ENCODE measurements at regions not wholly inside any gene's neighbourhood (a gene's known extent, or its start where the extent isn't known, plus 50 kb on each side); places are given as distances from the start of the nearest gene placed in this dataset.
A peak's percentile ranks its signal among the peaks of the same experiment; 100 is the strongest.

GRCh38 chr4:14176613-14177012 lies 549.1 kb upstream of the BOD1L1 start:
- no peak for DNase-seq (ENCODE audit: low read depth)

DNA sequence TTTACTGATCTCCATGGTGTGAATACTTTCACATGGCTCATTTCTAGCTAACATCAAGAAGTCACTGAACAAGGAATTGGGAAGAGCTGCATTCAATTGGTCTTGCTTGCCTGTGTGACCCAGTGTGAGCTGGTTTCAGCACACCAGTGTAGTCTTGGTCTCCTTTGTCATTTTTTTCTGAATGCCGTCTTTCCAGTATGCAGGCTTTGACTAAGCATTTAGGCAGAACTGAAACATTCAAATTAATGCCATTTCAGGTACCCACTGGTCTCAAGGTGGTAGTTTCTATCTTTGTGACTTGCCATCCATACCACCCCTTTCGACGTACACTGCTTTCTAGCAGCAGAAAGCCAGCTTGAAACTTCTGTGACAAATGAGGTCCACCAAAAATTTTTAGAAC lies 550.5 kb upstream of the BOD1L1 start:
- DNase-seq (ENCODE audit: low read depth) = no peak

- peak; percentile 61 for DNase-seq (ENCODE audit: low read depth)
Measured at GRCh38 chr4:14178421-14178820, 550.9 kb upstream of the BOD1L1 start.

DNA sequence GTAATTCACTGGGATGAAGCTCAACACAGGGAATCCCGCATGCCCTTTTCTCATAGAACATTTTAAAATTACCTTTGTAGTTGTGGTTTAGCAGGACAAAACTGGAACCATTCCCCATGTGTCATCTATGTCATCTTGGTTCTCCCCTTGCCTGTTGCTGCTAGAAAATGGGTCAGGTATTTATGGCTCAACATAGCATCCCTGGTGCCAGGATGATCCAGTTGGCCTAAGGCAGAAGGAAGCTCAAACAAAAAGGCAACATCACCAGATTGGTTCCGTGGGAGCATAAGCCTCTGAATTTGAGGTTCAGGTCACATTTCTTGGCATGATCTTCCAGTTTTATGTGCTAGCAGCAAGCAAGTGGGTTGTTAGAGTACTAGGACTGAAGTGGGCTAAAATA lies 552.6 kb upstream of the BOD1L1 start:
- DNase-seq (ENCODE audit: low read depth) = no peak

DNA sequence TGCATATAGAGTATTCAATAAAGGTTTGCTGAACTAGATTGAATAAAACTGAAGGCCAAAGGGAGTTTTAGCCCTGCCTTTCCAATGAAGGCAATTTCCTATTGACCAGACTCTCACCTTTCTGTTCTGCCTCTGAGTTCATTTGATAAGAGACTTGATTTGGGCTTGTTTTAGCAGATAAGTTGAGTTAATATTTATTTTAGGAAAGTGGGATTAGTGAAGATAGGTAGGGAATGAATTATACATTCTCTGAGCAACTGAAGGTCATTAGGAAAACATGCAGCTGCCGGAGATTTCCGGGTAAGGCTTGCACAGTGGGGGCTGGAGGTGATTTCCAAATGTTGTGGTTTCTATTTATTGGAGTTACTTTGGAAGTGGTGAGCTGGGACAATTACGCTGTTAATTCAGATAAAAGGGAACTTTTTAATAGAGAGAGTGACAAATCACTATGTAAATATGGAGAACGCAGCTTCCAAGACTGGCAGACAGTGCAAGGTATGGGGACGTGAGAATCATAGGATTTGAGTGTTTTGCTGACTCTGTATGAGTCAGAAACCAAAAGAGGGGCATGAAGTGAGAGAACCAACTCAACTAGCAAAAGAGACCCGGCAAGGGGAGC lies 553.6 kb upstream of the BOD1L1 start:
- peak; percentile 48 for DNase-seq (ENCODE audit: low read depth)

DNA sequence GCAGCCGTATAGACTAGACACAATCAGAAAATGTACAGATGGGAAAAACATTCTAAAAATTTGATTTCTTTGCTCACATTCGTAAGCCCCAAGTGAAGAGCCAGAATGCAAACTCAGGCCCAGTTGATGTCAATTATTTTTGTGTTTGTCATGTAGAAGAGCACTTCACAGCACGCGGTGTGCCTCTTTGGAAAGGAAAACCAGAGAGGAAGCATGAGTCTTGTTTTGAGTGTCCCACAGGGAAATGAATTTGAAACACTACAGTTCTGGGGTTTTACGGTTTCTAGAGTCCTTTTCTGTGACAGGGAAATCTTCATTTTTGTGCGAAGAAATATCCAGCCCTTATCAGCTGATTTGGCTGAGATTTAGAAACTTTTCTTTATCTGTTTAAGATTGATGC lies 554.6 kb upstream of the BOD1L1 start:
- DNase-seq (ENCODE audit: low read depth) = no peak

DNA sequence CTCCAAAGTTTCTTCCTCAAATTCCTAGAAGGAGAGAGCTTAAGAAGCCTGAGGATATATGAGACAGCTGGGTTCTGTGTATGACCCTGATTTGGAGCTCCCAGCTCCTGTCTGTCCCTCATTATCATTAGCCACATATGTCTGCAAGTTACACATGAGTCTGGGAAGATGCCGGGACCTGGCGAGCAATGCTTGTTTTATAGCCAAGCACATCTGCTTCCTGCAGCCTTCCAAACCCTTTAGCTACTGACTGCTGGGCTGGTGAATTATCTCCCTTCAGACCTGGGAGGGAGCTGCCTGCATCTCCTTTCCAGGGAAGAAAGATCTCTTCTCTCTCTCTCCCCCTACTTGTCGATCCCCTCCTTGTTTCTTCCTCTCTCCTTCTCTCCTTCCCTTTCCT lies 556.7 kb upstream of the BOD1L1 start:
- peak; percentile 57 for DNase-seq (ENCODE audit: low read depth)

GRCh38 chr4:14184767-14185166 lies 557.2 kb upstream of the BOD1L1 start:
- no peak for DNase-seq (ENCODE audit: low read depth)

- DNase-seq (ENCODE audit: low read depth) = no peak
Measured at GRCh38 chr4:14188214-14188613, 560.7 kb upstream of the BOD1L1 start.

DNA sequence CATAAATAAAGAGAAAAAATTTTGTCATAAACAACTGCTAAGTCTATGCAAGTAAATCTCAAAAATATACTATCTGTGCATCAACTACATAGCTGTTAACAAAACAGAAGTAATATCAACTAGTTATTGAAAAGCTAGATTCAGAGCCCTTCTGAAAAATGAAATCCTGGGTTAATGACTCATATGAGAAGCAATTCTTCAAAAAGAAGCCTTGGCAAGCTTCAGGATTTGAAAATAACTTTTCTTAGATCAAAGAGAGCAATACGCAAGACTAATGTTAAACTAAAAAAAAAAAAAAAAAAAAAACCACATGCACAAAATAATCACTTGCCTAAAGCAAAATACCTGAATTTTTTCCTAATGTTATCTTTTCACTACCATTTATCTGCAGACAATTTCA lies 566.1 kb upstream of the BOD1L1 start:
- DNase-seq (ENCODE audit: low read depth) = no peak

GRCh38 chr4:14196131-14196530 lies 568.6 kb upstream of the BOD1L1 start:
- peak; percentile 75 for DNase-seq (ENCODE audit: low read depth)

GRCh38 chr4:14215116-14215770 lies 587.7 kb upstream of the BOD1L1 start:
- no peak for DNase-seq (ENCODE audit: low read depth)

DNA sequence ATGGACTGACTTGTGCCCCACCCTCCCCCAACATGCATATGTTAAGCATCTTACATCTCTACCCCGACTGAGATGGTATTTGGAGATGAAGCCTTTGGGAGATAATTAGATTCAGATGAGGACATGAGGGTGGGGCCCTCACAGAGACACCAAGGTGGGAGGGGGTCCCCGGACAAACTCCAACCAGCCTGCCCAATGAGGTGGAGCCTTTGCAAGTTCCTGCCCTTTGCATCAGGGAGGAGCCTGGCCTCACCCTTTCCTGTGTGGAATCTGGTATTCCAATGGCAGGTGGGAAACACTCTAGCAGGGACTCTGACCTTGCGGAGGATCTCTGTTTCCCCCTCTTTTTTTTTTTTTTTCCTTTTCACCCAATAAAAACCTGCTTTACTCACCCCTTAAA lies 589.9 kb upstream of the BOD1L1 start:
- DNase-seq (ENCODE audit: low read depth) = no peak

DNA sequence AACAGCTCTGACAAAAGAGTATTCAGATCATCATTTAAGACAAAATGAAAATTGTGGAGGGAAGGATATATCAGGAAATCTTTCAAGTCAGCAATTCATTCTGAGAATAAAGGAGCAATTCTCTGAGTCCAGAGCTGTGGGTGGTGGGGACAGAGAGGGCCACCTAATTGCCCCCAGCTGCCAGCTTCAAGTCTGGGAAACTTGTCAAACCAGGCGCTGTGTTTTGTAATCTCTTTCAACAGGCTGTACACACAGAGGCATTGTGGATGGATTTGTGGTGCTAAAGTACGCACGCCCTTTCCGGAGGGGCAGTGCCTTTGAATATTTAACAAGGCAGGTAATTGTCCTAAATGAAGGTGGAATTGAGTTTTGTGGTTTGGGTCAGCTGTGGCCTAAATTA lies 591.1 kb upstream of the BOD1L1 start:
- DNase-seq (ENCODE audit: low read depth) = no peak

- DNase-seq (ENCODE audit: low read depth) = no peak
Measured at GRCh38 chr4:14221176-14221575, 593.7 kb upstream of the BOD1L1 start.

DNA sequence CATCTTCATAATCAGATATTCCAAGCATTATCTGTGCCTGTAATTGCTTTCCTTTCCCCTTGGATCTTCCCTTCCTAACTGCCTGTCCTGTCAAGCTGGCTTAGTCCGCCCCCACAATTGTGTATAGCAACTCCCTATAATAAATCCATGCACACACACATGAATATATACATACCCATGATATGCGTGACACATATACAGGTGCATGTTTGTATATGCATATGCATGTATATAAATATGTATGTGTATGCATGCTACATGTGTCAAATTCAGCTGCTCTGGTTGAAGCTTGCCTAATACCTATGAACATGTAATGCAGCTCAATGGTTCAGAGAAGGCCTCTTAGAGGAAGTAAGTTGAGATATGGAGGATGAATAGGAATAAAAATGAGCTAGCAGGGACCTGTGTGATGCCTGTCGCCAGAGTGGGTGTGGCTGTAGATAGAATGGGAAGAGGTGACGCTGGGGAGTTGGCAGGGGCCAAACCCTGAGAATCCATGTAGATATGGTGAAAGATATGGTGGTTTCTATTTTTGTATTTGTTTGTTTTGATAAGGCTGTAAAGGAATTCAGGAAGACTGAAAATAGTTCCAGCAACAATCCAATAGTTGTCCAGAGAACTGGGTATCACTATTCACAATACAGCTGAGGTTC lies 595.0 kb upstream of the BOD1L1 start:
- DNase-seq (ENCODE audit: low read depth) = peak; percentile 30

DNA sequence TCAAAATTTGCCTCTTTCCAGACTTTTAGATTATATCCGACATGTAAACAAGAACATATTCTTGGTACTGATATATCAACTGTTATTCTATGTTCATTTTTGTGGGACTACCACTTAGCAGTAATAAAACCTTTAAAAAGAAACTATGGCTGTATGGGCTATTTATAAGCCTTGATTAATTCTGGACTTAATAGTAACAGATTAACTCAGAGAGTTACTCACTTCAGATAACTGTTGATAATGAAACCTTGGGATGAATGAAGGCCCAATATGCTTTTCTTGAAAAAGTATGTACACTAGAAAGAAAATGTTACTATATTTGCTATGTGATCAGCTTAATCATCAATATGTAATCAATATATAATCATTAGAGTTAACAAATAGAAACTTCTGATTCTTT lies 595.9 kb upstream of the BOD1L1 start:
- DNase-seq (ENCODE audit: low read depth) = no peak

- no peak for DNase-seq (ENCODE audit: low read depth)
Measured at GRCh38 chr4:14225688-14226207, 598.2 kb upstream of the BOD1L1 start.

DNA sequence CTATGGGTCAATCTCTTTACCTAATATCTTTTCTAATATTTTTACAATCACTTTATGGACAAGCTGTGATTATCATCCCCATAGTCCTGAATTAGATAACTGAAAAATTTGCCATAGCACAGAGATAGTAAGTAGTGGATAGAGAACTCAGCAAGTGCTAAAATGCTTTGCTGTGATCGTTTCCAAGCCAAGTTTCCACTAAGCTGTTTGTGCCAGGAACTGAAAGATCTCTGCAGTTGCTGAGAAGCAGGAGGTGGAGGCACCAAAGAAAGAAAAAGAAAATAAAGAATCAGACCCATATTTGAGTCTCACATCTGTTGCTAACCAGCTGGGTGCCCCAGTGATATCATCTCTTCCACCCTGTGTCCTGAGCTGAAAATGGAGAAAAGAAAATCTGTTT lies 605.6 kb upstream of the BOD1L1 start:
- DNase-seq (ENCODE audit: low read depth) = no peak

DNA sequence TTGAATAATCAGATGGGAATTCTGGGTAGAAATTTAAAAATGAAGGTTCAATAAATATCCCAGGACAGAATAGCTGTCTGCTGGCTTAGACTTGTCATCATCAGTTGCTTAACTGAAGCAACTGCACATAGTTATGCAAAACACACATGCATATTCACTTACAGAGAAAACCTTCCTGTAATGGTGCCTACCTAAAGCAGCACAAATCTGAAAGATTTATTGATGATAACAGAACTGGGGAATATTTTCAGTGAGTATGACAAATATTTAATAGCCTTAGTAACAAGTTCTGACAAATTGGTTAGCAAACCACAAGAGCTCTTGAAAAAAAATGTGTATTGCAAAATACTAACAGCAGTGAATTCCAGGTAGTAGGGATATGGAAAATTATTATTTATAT lies 606.8 kb upstream of the BOD1L1 start:
- DNase-seq (ENCODE audit: low read depth) = no peak

DNA sequence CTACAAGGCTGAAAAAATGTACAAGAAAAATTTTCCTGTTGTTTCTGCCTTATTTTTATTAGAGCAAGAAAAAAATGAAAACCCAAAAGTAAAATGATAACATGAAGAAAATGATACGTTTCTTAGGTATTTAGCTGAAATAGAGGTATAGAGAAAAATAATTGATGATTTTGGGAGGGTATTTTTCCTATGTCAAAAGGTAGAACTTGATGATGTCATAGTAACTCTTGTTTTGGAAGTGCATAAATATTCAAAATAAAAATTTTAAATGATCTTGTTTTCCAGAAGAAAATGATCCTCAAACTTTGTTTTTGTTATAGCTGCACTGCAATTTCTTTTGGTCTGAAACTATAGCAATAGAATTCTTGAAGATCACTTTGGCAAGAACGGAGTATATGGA lies 608.8 kb upstream of the BOD1L1 start:
- DNase-seq (ENCODE audit: low read depth) = no peak

DNA sequence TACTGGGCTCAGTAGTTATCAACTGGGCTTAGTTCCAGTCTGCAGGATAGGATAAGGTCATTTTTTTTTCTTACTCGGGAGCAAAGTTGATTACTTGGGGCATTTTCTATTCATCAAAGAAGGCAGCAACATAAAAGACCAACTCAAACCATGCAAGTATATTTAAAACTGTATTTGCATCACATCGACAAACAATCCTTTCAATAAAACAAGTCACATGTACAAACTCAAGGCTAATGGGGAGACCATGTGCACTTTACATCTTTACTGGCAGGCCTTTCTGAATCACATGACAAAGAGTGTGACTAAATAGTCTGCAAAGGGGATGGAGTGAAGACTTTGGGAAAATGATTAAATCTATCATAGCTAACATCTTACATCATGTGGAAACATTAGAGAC lies 610.4 kb upstream of the BOD1L1 start:
- DNase-seq (ENCODE audit: low read depth) = no peak

DNA sequence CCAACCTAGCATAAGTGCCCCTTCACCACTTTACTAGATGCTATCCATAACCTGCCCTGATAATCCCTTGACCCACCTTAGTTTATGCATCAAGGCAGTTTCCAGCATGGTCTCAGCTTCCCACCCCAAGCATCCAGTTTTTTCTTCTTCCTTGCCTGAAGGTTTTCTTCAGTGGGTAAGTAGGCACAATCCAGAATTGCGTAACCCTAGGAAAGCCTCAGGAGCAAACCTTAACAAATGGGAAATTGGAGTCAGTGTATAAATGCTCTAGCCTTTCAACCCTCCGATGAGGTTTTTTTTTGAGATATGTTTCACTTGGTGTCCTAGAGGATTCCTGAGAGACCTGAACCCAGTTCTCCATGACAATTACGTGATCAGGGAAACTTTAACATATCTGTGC lies 614.0 kb upstream of the BOD1L1 start:
- DNase-seq (ENCODE audit: low read depth) = no peak

- DNase-seq (ENCODE audit: low read depth) = no peak
Measured at GRCh38 chr4:14247767-14248166, 620.2 kb upstream of the BOD1L1 start.

Measured in EH (cell line).